ENCODE measurements at regions not wholly inside any gene's neighbourhood (a gene's known extent, or its start where the extent isn't known, plus 50 kb on each side); places are given as distances from the start of the nearest gene placed in this dataset.

DNA sequence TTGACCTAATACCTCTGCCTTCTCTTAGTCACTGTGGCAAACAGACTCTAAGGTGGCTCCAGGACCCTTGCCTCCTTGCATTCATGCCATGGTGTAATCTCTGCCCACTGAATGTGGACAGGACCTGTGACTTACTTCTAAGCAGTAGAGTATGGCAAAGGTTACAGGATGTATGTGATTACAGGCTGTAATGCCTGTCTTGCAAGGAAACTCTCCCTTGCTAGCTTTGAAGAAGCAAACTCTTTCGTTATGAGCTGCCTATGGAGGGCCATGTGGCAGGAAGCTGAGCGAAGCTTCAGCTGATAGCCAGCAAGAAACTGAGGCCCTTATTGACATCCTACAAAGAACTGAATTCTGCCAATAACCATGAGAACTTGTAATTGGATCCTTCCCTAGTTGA is 103.3 kb upstream of the HMHB1 start:
- TF ChIP-seq, protein P1, sequence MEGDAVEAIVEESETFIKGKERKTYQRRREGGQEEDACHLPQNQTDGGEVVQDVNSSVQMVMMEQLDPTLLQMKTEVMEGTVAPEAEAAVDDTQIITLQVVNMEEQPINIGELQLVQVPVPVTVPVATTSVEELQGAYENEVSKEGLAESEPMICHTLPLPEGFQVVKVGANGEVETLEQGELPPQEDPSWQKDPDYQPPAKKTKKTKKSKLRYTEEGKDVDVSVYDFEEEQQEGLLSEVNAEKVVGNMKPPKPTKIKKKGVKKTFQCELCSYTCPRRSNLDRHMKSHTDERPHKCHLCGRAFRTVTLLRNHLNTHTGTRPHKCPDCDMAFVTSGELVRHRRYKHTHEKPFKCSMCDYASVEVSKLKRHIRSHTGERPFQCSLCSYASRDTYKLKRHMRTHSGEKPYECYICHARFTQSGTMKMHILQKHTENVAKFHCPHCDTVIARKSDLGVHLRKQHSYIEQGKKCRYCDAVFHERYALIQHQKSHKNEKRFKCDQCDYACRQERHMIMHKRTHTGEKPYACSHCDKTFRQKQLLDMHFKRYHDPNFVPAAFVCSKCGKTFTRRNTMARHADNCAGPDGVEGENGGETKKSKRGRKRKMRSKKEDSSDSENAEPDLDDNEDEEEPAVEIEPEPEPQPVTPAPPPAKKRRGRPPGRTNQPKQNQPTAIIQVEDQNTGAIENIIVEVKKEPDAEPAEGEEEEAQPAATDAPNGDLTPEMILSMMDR (IDR thresholded peaks at IDR 0.05; ENCODE audit: insufficient read depth, low read depth, low read length), result no peak
- DNase-seq (ENCODE audit: low read depth), result no peak
- no peak overlapping the region for H3K4me3 ChIP-seq (ENCODE audit: low read depth, low read length)

DNA sequence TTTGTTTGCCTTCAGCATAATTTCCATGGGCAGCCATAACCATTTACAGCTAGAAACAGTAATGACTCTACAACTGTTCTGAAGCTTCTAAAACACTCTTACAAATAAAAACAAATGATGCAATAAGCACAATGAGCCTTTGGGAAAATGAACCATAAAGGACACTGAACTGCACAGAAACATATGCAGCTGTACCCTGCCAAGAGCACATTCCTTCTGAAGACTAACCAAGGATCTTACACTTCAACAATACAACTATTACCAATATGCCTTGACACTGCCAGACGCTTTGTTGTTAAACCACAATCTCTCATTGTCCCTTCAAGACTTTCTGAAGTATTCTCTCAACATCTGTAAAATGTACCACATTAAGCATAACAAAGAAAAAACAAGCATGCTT is 104.2 kb upstream of the HMHB1 start:
- TF ChIP-seq, protein P1 (IDR thresholded peaks at IDR 0.05; ENCODE audit: insufficient read depth, low read depth, low read length), result no peak
- peak; percentile 70 for DNase-seq (ENCODE audit: low read depth)
- H3K4me3 ChIP-seq (ENCODE audit: low read depth, low read length), result no peak overlapping the region

DNA sequence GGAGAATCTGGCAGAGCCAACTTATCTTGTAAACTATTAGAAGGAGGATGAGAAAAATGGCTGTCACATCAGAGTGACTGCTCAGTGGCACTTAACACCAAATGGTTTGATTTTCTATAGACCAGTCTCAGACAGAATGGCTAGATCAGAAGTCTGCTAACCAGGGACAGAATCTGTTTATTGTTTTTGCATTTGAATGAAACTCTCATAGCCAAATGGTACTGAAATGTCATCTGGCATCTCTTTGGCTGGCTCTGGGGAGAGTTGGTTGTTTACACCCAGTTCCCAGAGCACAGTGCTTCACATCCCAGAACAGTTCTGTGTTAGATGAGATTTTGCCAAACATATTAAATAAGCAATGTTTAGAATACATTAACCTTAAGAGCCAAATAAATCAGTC is 106.6 kb upstream of the HMHB1 start:
- TF ChIP-seq, protein P1 (IDR thresholded peaks at IDR 0.05; ENCODE audit: insufficient read depth, low read depth, low read length), result no peak
- DNase-seq (ENCODE audit: low read depth), result no peak
- H3K4me3 ChIP-seq (ENCODE audit: low read depth, low read length), result no peak overlapping the region

DNA sequence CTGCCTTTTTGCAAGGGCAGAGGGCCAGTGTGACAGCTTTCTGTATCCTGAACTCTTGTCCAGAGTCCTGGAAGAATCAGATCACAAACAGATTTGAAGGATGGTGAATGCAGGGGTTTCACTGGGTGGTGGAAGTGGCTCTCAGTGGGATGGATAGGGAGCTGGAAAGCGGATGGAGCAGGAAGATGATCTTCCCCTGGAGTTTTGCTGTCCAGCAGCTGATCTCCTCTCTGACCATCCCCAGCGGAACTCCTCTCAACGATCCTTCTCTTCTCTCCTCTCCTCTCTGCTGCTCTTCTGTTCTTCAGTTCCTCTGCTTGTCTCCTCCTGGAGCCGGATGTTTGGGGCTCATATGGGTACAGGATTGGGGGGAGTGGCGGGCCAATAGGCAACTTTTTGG is 108.3 kb upstream of the HMHB1 start:
- no peak for DNase-seq (ENCODE audit: low read depth)
- H3K4me3 ChIP-seq (ENCODE audit: low read depth, low read length), result no peak overlapping the region
- TF ChIP-seq, protein P1 (IDR thresholded peaks at IDR 0.05; ENCODE audit: insufficient read depth, low read depth, low read length), result no peak

DNA sequence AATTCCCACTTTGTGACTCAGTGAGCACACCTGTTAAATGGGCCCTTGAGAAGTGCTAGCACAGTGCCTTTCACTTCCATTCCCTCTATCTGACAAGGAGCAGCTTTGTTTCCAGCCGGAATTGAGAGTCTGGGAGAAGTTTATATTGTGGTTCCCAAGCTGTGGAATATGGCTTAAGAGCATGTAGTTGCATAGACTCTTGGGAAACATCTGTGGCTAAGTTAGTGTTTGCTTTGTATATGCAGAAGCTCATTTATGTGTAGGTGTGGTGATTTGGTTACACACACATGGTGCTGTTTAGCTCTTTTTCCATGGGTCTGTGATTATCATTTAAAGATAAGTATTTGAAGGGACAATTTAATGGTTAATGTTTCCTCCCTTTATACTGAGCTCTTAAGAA is 110.5 kb upstream of the HMHB1 start:
- H3K4me3 ChIP-seq (ENCODE audit: low read depth, low read length), result no peak overlapping the region
- TF ChIP-seq, protein P1 (IDR thresholded peaks at IDR 0.05; ENCODE audit: insufficient read depth, low read depth, low read length), result no peak
- peak; percentile 40 for DNase-seq (ENCODE audit: low read depth)

DNA sequence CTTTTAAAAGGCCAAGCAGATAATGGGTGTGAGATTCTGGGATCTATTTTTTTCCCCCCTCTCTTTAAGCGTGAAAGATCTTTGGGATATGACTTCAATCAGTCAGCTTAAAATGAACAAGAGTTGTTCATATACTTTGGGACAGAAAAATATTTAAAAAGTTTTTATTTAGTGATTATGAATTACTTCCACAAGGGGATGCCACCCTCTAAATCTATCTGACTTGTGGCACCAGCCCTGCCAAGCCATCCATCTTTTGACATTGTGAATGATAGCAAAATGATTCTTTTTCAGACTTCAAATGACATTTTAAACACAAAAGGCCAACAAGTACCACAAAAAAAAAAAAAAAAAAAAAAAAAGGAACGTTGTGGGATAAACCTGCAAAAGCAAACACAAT is 111.0 kb upstream of the HMHB1 start:
- DNase-seq (ENCODE audit: low read depth), result no peak
- TF ChIP-seq, protein P1 (IDR thresholded peaks at IDR 0.05; ENCODE audit: insufficient read depth, low read depth, low read length), result no peak

DNA sequence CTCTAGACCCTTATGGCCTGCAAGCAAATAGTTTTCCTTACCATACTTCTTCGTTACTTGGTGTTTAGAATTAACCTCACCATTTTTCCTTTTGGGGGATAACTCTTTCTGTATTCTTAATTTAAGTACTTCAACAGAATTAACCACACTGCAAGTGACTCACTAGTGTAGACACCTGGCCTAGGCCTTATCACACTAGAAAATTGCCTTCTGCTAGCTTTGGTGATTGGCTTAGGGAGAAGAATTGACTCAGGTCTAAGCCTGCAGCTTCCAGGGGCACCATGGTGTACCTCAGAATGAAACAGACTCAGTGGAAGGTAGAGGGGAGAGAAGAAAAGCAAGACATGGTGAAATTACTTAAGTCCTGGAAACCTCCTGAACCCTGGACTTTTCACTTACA is 112.8 kb upstream of the HMHB1 start:
- TF ChIP-seq, protein P1 (IDR thresholded peaks at IDR 0.05; ENCODE audit: insufficient read depth, low read depth, low read length), result no peak
- H3K4me3 ChIP-seq (ENCODE audit: low read depth, low read length), result no peak overlapping the region
- DNase-seq (ENCODE audit: low read depth), result no peak

More for the DNA sequence above, 111.0 kb upstream of the HMHB1 start:
- no peak overlapping the region for H3K4me3 ChIP-seq (ENCODE audit: low read depth, low read length)

Data from fibroblast of villous mesenchyme (primary cell).